Posterior vena cava (tissue), 2 donors: ENCODE measurements at regions not wholly inside any gene's neighbourhood (a gene's known extent, or its start where the extent isn't known, plus 50 kb on each side); places are given as distances from the start of the nearest gene placed in this dataset.
"Not testable (repeated sequence)": the region's sequence is repeated elsewhere in the genome, so short reads cannot be mapped to it uniquely, and the experiment has no call there.

Source experiments
- DNase-seq: peaks from one replicate; pipeline ENCODE4 v3.0.0-alpha.2; 2020; ENCODE audit warnings: low spot score
- intact Hi-C, 2 donors: fragments of 100-400 bp; cut with DNase I; formaldehyde crosslinking; loops; one replicate each; pipeline versions ENCODE4 v1.14.1 to v1.14.2; 2022 to 2023
- donor health status: DM: yes; HTN: yes; CAD: no.
- donor health status: DM: yes; HTN: yes; CAD: no.

- DNase-seq, result no peak
- intact Hi-C loops, result no loop called here
These were observed 81.7 kb upstream of the ATP1B1 start for GRCh38 chr1:169024800-169025271.

GRCh38 chr1:169025412-169025811 is 81.1 kb upstream of the ATP1B1 start:
- no peak for DNase-seq
- intact Hi-C loops, result no loop called here

GRCh38 chr1:169027607-169028320 is 78.7 kb upstream of the ATP1B1 start:
- DNase-seq, result no peak
- intact Hi-C loops, result no loop called here

- no peak for DNase-seq
- intact Hi-C loops, result no loop called here
These were observed 74.8 kb upstream of the ATP1B1 start for GRCh38 chr1:169031566-169032224.

GRCh38 chr1:169041366-169041765 is 65.1 kb upstream of the ATP1B1 start:
- DNase-seq, result no peak
- intact Hi-C loops, result no loop called here

GRCh38 chr1:169042377-169042776 is 64.1 kb upstream of the ATP1B1 start:
- intact Hi-C loops, result no loop called here
- DNase-seq, result no peak

- intact Hi-C loops, result no loop called here
- no peak for DNase-seq
These were observed 62.7 kb upstream of the ATP1B1 start for GRCh38 chr1:169043823-169044222.

GRCh38 chr1:169044296-169044695 is 62.2 kb upstream of the ATP1B1 start:
- DNase-seq, result no peak
- intact Hi-C loops, result no loop called here

- intact Hi-C loops, result no loop called here
- DNase-seq, result no peak
These were observed 61.5 kb upstream of the ATP1B1 start for GRCh38 chr1:169044971-169045370.

- intact Hi-C loops, result no loop called here
These were observed 59.8 kb upstream of the ATP1B1 start for GRCh38 chr1:169046671-169047070.

GRCh38 chr1:169047074-169047473 is 59.4 kb upstream of the ATP1B1 start:
- DNase-seq, result no peak
- intact Hi-C loops, result no loop called here

More at GRCh38 chr1:169046671-169047070, 59.8 kb upstream of the ATP1B1 start:
- no peak for DNase-seq

GRCh38 chr1:169048043-169048442 is 58.4 kb upstream of the ATP1B1 start:
- intact Hi-C loops, result no loop called here
- DNase-seq, result no peak

GRCh38 chr1:169049258-169049938 is 57.1 kb upstream of the ATP1B1 start:
- DNase-seq, result no peak
- intact Hi-C loops, result no loop called here

GRCh38 chr1:169051171-169051570 is 55.3 kb upstream of the ATP1B1 start:
- intact Hi-C loops, result no loop called here
- DNase-seq, result no peak

- intact Hi-C loops, DNase-seq: not testable (repeated sequence)
These were observed 54.3 kb upstream of the ATP1B1 start for GRCh38 chr1:169052171-169052570.

- intact Hi-C loops, result no loop called here
These were observed 53.8 kb upstream of the ATP1B1 start for GRCh38 chr1:169052727-169053126.

GRCh38 chr1:169053196-169053595 is 53.3 kb upstream of the ATP1B1 start:
- intact Hi-C loops, result no loop called here
- no peak for DNase-seq

More at GRCh38 chr1:169052727-169053126, 53.8 kb upstream of the ATP1B1 start:
- no peak for DNase-seq
